Stimulated activated naive B cell treated with anti-CD40 and anti-IgM and Interleukin-4, amounts not matched to agents 10 μg/mL and 1 μg/mL and 100 μg/mL, for 72 hours (primary cell): ENCODE measurements at regions not wholly inside any gene's neighbourhood (a gene's known extent, or its start where the extent isn't known, plus 50 kb on each side); places are given as distances from the start of the nearest gene placed in this dataset.
"Not testable (repeated sequence)": the region's sequence is repeated elsewhere in the genome, so short reads cannot be mapped to it uniquely, and the experiment has no call there.

ENCODE experiments used
- ATAC-seq, 2 donors: fragments of 150-1000 bp; cut with Tn5 transposase; replicated peaks; 2 replicates each; pipeline ENCODE4 v1.10.0; 2021; ENCODE audit warnings: moderate library complexity in 1 of 2
- DNase-seq: peaks from one replicate; pipeline ENCODE4 v3.0.0; 2021
- H3K27ac Mint-ChIP-seq: one replicate; pipeline ENCODE4 v1.8.0; 2022; ENCODE audit warnings: mild to moderate bottlenecking, mixed read lengths
- H3K27me3 Mint-ChIP-seq, 2 donors: one replicate each; pipeline ENCODE4 v1.8.0; 2022; ENCODE audit warnings: mixed read lengths in 2 of 2
- H3K36me3 Mint-ChIP-seq, 2 donors: one replicate each; pipeline ENCODE4 v1.8.0; 2022; ENCODE audit warnings: mixed read lengths in 2 of 2, mild to moderate bottlenecking in 1 of 2
- H3K4me1 Mint-ChIP-seq, 2 donors: one replicate each; pipeline ENCODE4 v1.8.0; 2022; ENCODE audit warnings: mixed read lengths in 2 of 2, mild to moderate bottlenecking in 1 of 2
- H3K4me3 Mint-ChIP-seq, 2 donors: one replicate each; pipeline ENCODE4 v1.8.0; 2022; ENCODE audit warnings: mild to moderate bottlenecking in 2 of 2, mixed read lengths in 2 of 2, moderate library complexity in 1 of 2
- H3K9me3 Mint-ChIP-seq, 2 donors: one replicate each; pipeline ENCODE4 v1.8.0; 2022; ENCODE audit warnings: mixed read lengths in 2 of 2, mild to moderate bottlenecking in 1 of 2

DNA sequence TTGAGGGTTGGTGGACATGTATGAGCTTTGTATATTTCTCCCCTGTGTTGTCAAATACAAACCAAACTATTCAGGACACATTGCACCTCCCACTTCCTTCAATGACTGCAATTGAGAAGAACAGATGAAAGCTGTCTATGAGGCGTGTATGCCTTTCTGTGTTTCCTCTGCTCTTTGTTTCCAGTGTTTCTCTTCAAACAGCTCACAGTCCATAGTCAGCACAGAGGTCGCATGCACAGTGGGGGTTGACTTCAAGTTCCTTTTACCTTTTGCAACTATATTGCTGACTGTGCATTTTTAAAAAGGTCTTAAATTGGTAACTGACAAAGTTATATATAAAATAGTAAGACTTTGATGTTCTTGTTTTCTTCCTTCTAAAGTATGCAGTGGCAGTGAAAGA, 957.8 kb downstream of the C4orf33 start:
- Mint-ChIP-seq H3K27ac (no peak overlapping the region), H3K4me3 (no peak overlapping the region), H3K4me1 (no peaks in the 10 kb centered on the region), H3K36me3 (no peaks in the 10 kb centered on the region), H3K27me3 (no peaks in the 10 kb centered on the region), H3K9me3 (peaks cover 4 to 6% of the 10 kb centered on the region in 2 donors)
- no peak for DNase-seq
- no peak for ATAC-seq

DNA sequence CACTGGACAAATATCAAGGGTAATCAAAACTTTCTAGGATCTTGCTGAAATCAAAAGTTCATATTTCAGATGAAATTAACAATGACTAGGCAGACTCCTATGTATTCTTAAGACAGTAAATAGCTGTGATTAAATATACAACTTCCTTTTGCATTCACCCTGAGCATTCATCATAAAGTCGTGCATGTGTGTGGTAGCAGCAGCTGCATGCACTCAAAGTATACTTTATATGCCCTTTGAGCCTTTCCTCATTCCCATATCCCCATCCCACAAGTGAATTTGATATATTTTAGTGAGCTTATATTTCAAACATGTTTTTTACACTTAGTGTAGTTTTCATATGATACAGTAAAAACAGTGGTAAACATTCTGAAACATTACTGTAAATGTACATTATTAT, 959.0 kb downstream of the C4orf33 start:
- no peak overlapping the region for H3K27ac Mint-ChIP-seq
- no peaks in the 10 kb centered on the region for H3K4me1 Mint-ChIP-seq
- no peaks in the 10 kb centered on the region for H3K27me3 Mint-ChIP-seq
- H3K4me3 Mint-ChIP-seq: no peak overlapping the region
- H3K36me3 Mint-ChIP-seq: no peaks in the 10 kb centered on the region
- ATAC-seq (no peak), DNase-seq (no peak)
- H3K9me3 Mint-ChIP-seq: peaks cover 4 to 6% of the 10 kb centered on the region in 2 donors

DNA sequence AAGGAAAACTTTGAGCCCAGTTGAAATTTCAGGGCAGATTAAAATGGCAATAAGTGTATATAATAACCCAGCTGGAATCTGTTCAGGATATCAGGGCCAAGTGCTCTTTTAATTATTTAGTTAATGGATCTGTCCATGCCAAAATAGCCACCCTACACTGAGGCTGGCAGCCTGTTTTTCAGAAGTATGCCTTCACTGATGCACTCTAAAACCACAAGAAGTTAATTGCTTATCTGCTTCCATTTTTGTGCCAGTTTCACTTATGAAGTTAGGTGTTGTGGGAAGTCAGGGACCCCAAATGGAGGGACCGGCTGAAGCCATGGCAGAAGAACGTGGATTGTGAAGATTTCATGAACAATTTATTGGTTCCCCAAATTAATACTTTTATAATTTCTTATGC, 960.3 kb downstream of the C4orf33 start:
- H3K27me3 Mint-ChIP-seq: no peaks in the 10 kb centered on the region
- no peaks in the 10 kb centered on the region for H3K4me1 Mint-ChIP-seq
- DNase-seq: no peak
- no peak for ATAC-seq
- no peak overlapping the region for H3K27ac Mint-ChIP-seq
- peaks cover 4 to 6% of the 10 kb centered on the region in 2 donors for H3K9me3 Mint-ChIP-seq
- no peak overlapping the region for H3K4me3 Mint-ChIP-seq
- H3K36me3 Mint-ChIP-seq: no peaks in the 10 kb centered on the region

DNA sequence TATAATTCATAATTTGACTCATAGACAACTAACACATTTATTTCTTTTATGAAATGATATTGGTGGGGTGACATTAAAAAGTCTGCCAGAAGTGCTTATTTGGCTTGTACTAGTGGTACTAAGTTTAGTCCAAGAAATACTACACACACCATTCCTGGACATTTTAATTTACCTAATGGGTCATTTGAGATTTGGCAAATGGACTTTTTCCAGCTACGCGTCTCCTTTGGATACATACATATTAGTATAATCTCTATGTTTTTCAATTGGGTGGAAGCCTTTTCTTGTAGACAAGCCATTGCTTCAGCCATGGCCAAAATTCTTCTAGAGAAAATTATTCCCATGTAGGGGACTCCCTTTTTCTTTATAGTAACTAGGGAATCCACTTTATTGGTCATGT, 968.5 kb downstream of the C4orf33 start:
- H3K27me3 Mint-ChIP-seq: no peaks in the 10 kb centered on the region
- no peaks in the 10 kb centered on the region for H3K4me1 Mint-ChIP-seq
- H3K36me3 Mint-ChIP-seq: no peaks in the 10 kb centered on the region
- H3K27ac Mint-ChIP-seq: no peak overlapping the region
- no peak overlapping the region for H3K4me3 Mint-ChIP-seq
- DNase-seq (no peak), ATAC-seq (no peak)
- H3K9me3 Mint-ChIP-seq: peaks cover 0 to 4% of the 10 kb centered on the region in 2 donors

DNA sequence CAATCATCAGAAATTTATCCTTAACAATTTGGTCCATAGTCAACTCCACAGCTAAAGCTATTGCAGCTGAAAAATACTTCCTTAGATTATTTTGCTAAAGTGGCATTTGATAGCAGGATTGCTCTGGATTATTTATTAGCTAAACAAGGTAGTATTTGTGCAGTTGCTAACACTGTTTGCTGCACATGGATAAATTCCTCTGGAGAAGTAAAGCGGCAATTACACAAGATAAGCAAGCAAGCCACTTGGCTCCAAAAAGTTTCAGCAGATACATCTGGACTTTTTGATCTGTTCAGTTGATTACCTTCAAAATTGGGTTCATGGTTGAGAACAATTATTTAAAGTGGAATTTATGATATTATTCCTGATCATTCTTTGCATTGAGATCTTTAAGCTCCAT, 971.5 kb downstream of the C4orf33 start:
- ATAC-seq (no peak), DNase-seq (no peak)
- no peaks in the 10 kb centered on the region for H3K27me3 Mint-ChIP-seq
- H3K4me1 Mint-ChIP-seq: no peaks in the 10 kb centered on the region
- no peak overlapping the region for H3K4me3 Mint-ChIP-seq
- no peaks in the 10 kb centered on the region for H3K36me3 Mint-ChIP-seq
- peaks cover 0 to 2% of the 10 kb centered on the region in 2 donors for H3K9me3 Mint-ChIP-seq
- H3K27ac Mint-ChIP-seq: no peak overlapping the region

DNA sequence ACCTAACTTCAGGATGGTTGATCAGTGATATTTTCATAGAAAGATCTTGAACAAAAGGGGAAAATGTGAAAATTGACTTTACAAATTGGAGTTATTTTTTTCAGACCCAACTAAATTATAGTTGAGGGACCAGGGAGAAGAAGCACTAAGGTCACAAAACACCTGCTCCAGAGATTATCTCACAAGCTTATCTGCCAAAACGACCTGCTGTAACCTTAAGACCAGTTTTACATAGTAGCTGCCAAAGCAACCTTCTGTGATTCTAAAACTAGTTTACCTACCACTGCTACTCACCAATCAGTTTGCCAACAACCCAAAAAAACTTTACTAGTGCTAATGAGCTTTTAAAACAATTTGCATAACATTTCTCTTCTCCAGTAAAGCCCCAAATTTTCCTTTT, 972.1 kb downstream of the C4orf33 start:
- H3K4me1 Mint-ChIP-seq: no peaks in the 10 kb centered on the region
- peaks cover 0 to 3% of the 10 kb centered on the region in 2 donors for H3K9me3 Mint-ChIP-seq
- no peak overlapping the region for H3K27ac Mint-ChIP-seq
- H3K27me3 Mint-ChIP-seq: no peaks in the 10 kb centered on the region
- ATAC-seq (no peak), DNase-seq (no peak)
- H3K4me3 Mint-ChIP-seq: no peak overlapping the region
- H3K36me3 Mint-ChIP-seq: no peaks in the 10 kb centered on the region

DNA sequence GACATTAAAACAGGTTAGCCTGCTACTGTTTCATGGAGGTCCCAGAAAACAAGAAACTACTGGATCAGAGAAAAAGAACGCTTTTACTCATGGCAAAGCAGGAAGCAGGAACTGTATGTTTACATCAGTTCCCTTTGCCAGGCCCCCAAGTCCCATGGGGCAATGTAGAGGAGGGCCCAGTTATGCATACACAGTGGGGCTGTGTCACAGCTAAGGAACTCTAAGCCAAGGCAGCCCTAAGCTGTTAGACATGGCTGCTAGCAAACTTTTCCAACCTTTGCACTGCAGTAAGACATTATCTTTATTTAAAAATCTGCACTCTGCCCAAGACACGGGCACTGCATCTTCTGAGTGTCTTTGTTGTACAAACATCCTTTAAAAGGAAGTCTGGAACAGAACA, 975.8 kb downstream of the C4orf33 start:
- no peak overlapping the region for H3K27ac Mint-ChIP-seq
- no peak for DNase-seq
- no peak for ATAC-seq
- no peaks in the 10 kb centered on the region for H3K36me3 Mint-ChIP-seq
- no peaks in the 10 kb centered on the region for H3K4me1 Mint-ChIP-seq
- no peak overlapping the region for H3K4me3 Mint-ChIP-seq
- H3K9me3 Mint-ChIP-seq: peaks cover 0 to 1% of the 10 kb centered on the region in 2 donors
- H3K27me3 Mint-ChIP-seq: no peaks in the 10 kb centered on the region

DNA sequence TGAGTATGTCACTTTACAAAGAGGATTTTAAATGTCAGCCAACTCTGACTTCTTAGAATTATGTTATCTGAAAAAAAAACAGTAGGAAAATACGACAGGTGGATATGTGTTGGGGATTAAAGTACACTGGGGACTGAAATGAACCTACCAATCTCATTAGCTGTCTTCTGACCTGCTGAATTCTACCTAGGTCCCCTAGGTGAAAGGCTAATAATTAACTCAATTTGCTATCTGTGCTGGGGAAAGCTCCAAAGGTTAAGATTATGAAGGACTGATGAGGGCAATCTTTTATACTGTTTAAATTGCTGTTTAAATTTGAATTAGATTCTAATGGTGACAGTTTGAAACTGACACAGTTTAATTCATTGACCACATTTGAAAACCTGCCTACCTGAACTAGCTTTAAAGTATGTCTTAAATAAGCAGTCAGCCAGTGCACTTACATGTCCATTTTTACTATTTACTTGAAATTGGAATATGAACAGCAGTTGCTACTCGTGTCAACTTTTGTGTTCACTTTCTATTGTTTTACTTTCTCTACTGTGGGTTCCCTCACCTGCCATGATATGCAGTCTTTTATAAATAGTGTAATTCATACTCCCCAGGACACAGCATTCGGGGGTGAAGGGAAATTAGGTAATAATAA, 977.3 kb downstream of the C4orf33 start:
- Mint-ChIP-seq H3K9me3 (peaks cover 0 to 1% of the 10 kb centered on the region in 2 donors), H3K36me3 (no peaks in the 10 kb centered on the region)

DNA sequence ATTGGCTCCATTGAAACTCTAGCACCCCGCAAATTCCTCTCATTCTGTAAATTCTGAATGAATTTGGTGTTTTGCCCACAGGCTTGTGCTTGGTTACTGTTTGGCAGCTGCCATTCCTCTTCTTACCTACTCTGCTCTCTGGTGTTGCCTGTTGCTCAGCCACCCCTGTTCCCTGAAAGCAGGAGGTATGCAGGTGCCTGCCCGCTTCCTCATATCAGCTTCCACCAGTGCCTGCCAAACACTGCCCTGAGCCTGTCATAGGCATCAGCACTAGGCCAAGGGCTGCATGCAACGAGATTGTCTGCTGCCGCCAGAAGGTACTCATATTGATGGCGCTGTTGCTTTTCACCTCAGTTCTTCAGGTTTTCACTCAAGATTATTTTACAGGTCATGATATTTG, 978.1 kb downstream of the C4orf33 start:
- Mint-ChIP-seq H3K4me3 (no peak overlapping the region), H3K4me1 (no peaks in the 10 kb centered on the region), H3K9me3 (peaks cover 0 to 1% of the 10 kb centered on the region in 2 donors)

More for the DNA sequence above, 977.3 kb downstream of the C4orf33 start:
- no peak for ATAC-seq
- no peak overlapping the region for H3K27ac Mint-ChIP-seq
- DNase-seq: no peak
- no peaks in the 10 kb centered on the region for H3K4me1 Mint-ChIP-seq
- no peak overlapping the region for H3K4me3 Mint-ChIP-seq
- H3K27me3 Mint-ChIP-seq: no peaks in the 10 kb centered on the region

DNA sequence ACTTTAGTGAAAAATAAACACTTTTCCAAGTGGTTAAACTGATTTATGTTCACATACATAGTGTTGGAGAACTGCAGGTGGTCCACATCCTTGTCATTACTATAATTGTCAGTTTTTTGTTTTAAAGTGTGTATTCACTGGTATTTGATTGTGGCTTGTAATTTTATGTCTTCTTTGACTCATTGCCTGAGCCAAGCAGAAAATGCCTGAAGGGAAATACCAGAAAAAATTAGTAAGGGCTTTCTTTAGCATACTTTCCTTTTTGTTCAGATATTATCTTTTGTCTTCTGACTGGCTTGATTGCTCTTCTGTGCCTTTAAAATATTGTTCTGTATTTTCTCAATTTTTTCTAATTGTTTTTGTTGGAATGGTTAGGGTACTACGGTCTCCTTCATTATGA, 981.3 kb downstream of the C4orf33 start:
- H3K36me3 Mint-ChIP-seq: no peaks in the 10 kb centered on the region
- H3K9me3 Mint-ChIP-seq: peaks cover 0 to 3% of the 10 kb centered on the region in 2 donors
- H3K4me1 Mint-ChIP-seq: no peaks in the 10 kb centered on the region
- ATAC-seq (no peak), DNase-seq (no peak)
- H3K27me3 Mint-ChIP-seq: no peaks in the 10 kb centered on the region
- no peak overlapping the region for H3K27ac Mint-ChIP-seq
- no peak overlapping the region for H3K4me3 Mint-ChIP-seq

More for the DNA sequence above, 978.1 kb downstream of the C4orf33 start:
- no peaks in the 10 kb centered on the region for H3K27me3 Mint-ChIP-seq
- DNase-seq (no peak), ATAC-seq (no peak)
- no peaks in the 10 kb centered on the region for H3K36me3 Mint-ChIP-seq
- H3K27ac Mint-ChIP-seq: no peak overlapping the region

DNA sequence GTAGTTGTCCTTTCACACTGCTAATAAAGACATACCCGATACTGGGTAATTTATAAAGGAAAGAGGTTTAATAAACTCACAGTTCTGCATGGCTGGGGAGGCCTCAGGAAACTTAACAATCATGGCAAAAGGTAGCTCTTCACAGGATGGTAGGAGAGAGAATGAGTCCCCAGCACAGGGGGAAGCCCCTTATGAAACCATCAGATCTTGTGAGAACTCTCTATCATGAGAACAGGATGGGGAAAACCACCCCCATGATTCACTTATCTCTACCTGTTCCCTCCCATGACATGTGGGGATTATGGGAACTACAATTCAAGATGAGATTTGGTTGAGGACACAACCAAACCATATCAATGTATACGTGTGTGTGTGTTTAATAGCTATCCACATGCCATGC, 983.1 kb downstream of the C4orf33 start:
- ATAC-seq, H3K27ac Mint-ChIP-seq, H3K9me3 Mint-ChIP-seq, DNase-seq, H3K4me3 Mint-ChIP-seq, H3K4me1 Mint-ChIP-seq, H3K36me3 Mint-ChIP-seq, H3K27me3 Mint-ChIP-seq: not testable (repeated sequence)

DNA sequence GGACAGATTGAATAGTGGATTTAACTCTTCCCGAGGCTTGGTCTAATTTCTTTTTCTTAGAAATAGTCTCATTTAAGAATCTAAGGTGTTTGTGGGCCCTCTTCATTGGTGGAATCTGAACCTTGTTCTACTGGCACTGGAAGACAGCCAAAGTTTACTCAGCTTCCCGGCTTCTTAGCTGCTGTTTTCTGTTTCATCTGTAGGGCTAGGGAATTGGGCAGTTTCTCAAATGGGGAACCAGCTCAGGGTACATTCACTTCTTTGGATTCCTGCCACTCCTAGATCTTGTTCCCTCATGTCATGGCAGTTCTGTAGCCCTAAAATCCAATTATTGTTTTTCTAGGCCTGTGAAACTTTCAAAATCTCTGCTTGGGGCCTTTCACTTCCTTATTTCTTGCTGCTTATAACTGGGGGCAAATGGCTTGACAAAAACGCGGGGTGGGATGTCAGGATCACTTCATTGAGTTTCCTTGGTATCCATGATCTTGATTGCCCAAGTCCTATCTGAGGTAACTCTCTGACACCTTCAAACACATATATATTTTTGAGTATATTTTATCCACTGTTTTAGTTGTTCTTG, 985.0 kb downstream of the C4orf33 start:
- no peak overlapping the region for H3K4me3 Mint-ChIP-seq
- no peaks in the 10 kb centered on the region for H3K27me3 Mint-ChIP-seq
- H3K27ac Mint-ChIP-seq: no peak overlapping the region
- H3K4me1 Mint-ChIP-seq: no peaks in the 10 kb centered on the region
- no peaks in the 10 kb centered on the region for H3K36me3 Mint-ChIP-seq
- ATAC-seq (no peak), DNase-seq (no peak)
- peaks cover 0 to 1% of the 10 kb centered on the region in 2 donors for H3K9me3 Mint-ChIP-seq

DNA sequence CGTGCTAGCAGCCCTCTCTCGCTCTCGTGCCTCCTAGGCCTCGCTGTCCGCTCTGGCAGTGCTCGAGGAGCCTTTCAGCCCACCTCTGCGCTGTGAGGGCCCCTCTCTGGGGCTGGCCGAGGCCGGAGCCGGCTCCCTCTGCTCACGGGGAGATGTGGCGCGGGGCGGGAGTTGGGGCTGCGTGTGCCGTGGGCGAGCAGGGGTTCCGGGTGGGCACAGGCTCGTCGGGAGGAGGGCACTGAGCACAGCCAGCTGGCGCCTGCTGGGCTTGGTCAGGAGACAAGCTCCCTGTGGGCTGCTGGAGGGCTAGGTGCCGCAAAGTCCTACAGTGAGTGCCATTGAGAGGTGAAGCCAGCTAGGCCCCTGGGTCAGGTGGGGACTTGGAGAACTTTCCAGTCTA, 994.5 kb downstream of the C4orf33 start:
- ATAC-seq: no peak
- H3K27ac Mint-ChIP-seq: no peak overlapping the region
- H3K4me3 Mint-ChIP-seq: no peak overlapping the region

DNA sequence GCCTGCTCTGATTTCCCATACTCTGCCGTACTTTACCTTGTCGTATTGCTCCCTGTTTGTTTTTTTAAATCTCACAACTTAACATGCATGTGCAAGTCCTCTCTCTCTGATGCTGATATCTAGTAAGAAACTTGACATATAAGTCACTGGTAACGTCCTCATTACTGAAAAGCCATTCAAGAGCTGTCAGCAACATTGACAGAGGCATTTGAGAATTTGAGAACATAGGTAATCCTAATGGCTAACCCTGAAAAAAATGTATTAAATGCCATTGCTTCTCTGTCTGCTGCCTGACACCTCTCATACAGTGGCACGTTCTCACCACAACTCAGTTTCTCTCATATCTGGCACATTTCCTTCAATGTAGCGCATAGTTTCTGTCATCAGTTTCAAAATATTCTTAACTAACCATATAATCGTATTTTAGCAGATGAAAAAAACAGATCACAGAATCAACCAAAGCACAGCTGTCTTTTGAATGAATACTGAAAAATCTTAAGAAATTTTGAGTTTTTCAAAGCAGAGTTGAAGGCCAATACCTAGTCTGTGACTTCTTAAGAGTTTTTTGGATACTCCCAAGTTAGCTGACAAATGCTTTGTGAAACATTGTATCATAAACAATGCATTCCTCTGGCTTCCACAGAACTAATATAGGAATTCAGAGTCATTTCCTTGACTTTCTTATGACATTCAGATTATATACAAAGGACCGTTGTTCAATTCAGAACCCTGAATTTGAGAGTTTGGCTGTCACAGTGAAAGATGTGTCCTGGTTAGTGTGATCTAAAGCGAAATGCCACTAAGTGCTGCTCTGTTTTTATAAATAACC, 996.4 kb downstream of the C4orf33 start:
- no peak for ATAC-seq
- H3K9me3 Mint-ChIP-seq: no peaks in the 10 kb centered on the region

More for the DNA sequence above, 994.5 kb downstream of the C4orf33 start:
- H3K4me1 Mint-ChIP-seq: no peaks in the 10 kb centered on the region
- no peaks in the 10 kb centered on the region for H3K9me3 Mint-ChIP-seq
- no peaks in the 10 kb centered on the region for H3K36me3 Mint-ChIP-seq
- DNase-seq: no peak
- no peaks in the 10 kb centered on the region for H3K27me3 Mint-ChIP-seq

DNA sequence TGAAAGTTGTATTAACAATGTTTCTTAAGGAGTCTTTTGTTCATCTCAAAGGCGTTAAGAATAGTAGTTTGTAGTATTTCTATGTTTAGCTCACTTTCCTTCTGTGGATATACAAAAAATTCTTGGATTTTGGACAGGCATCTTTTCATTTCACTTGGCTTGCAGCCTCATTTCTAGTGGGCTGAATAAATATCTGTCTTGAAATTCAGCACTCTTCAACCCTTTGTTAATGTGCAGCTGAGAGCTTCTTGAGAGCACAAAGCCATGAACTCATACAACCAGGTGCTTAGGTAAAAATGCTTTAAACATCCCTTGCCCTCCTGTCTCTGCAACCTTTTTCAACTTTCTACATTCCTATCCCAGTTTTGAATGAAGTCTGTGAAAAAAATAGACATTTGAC, 1003.2 kb downstream of the C4orf33 start:
- H3K4me3 Mint-ChIP-seq: no peak overlapping the region
- no peak overlapping the region for H3K27ac Mint-ChIP-seq
- H3K9me3 Mint-ChIP-seq: peaks cover 0 to 1% of the 10 kb centered on the region in 2 donors
- DNase-seq (no peak), ATAC-seq (no peak)
- H3K4me1 Mint-ChIP-seq: no peaks in the 10 kb centered on the region
- H3K27me3 Mint-ChIP-seq: no peaks in the 10 kb centered on the region
- H3K36me3 Mint-ChIP-seq: no peaks in the 10 kb centered on the region

More for the DNA sequence above, 996.4 kb downstream of the C4orf33 start:
- H3K27me3 Mint-ChIP-seq: no peaks in the 10 kb centered on the region
- no peak overlapping the region for H3K27ac Mint-ChIP-seq
- no peak overlapping the region for H3K4me3 Mint-ChIP-seq
- no peak for DNase-seq
- H3K36me3 Mint-ChIP-seq: no peaks in the 10 kb centered on the region
- H3K4me1 Mint-ChIP-seq: no peaks in the 10 kb centered on the region
